Uterus (tissue), 3 donors: ENCODE measurements at regions not wholly inside any gene's neighbourhood (a gene's known extent, or its start where the extent isn't known, plus 50 kb on each side); places are given as distances from the start of the nearest gene placed in this dataset.

Experiments
- DNase-seq, 2 donors: peaks; one replicate each; pipeline ENCODE4 v3.0.0-alpha.2; 2019 to 2020
- H3K27ac ChIP-seq, 2 donors: fragments of 200-600 bp; sonication (generic); 1 replicate in 1 of 2; 2 replicates in 1 of 2; pipeline ENCODE4 v1.5.1; 2016 to 2018
- H3K27me3 ChIP-seq, 2 donors: fragments of 200-600 bp; sonication (generic); one replicate each; pipeline ENCODE4 v1.5.1; 2018 to 2019; ENCODE audit warnings: control low read depth in 1 of 2
- H3K36me3 ChIP-seq, 2 donors: fragments of 200-600 bp; sonication (generic); one replicate each; pipeline ENCODE4 v1.5.1; 2019; ENCODE audit warnings: control low read depth in 1 of 2
- H3K4me1 ChIP-seq, 2 donors: fragments of 200-600 bp; sonication (generic); one replicate each; pipeline ENCODE4 v1.5.1; 2018 to 2019; ENCODE audit warnings: control low read depth in 1 of 2
- H3K4me3 ChIP-seq, 2 donors: fragments of 200-600 bp; sonication (generic); 1 replicate in 1 of 2; 2 replicates in 1 of 2; pipeline ENCODE4 v1.5.1; 2018 to 2019; ENCODE audit warnings: mild to moderate bottlenecking in 1 of 2
- H3K9me3 ChIP-seq, 2 donors: fragments of 200-600 bp; sonication (generic); one replicate each; pipeline ENCODE4 v1.5.1; 2019; ENCODE audit warnings: control low read depth in 1 of 2
- CTCF ChIP-seq, 4 experiments: fragments of 200-600 bp in 2 of 4; fragments of 450-650 bp in 2 of 4; sonication (generic) in 2 of 4; IDR thresholded peaks; one replicate each; pipeline ENCODE4 v1.5.1; 2016 to 2019; ENCODE audit warnings: antibody characterized with exemption in 4 of 4, mild to moderate bottlenecking in 2 of 4, moderate library complexity in 1 of 4
- POLR2A ChIP-seq, 2 donors: fragments of 450-650 bp; IDR thresholded peaks; one replicate each; pipeline ENCODE4 v1.6.1; 2016; ENCODE audit warnings: antibody characterized with exemption in 2 of 2, mild to moderate bottlenecking in 1 of 2, moderate library complexity in 1 of 2
- intact Hi-C: fragments of 100-400 bp; cut with DNase I; formaldehyde crosslinking; loops from one replicate; pipeline ENCODE4 v1.15.1; 2023; ENCODE audit warnings: low total_unique reads
- donor health status: DM: yes; HTN: yes; CAD: no.

GRCh38 chr5:53277491-53277890 lies 167.9 kb upstream of the MOCS2 start:
- Histone ChIP-seq H3K36me3 (no peaks in the 10 kb centered on the region), H3K9me3 (no peaks in the 10 kb centered on the region), H3K27ac (no peak overlapping the region), H3K4me3 (no peak overlapping the region), H3K4me1 (no peaks in the 10 kb centered on the region), H3K27me3 (no peaks in the 10 kb centered on the region)
- TF ChIP-seq POLR2A (IDR thresholded peaks at IDR 0.05) (no peak), CTCF (IDR thresholded peaks at IDR 0.05) (no peak)
- intact Hi-C loops: no loop called here
- no peak for DNase-seq

GRCh38 chr5:53287573-53287972 lies 178.0 kb upstream of the MOCS2 start:
- no peak for DNase-seq
- H3K9me3 ChIP-seq: no peaks in the 10 kb centered on the region
- intact Hi-C loops: no loop called here
- no peaks in the 10 kb centered on the region for H3K36me3 ChIP-seq
- H3K4me1 ChIP-seq: no peaks in the 10 kb centered on the region
- no peak overlapping the region for H3K4me3 ChIP-seq
- TF ChIP-seq POLR2A (IDR thresholded peaks at IDR 0.05) (no peak), CTCF (IDR thresholded peaks at IDR 0.05) (no peak)
- H3K27me3 ChIP-seq: no peaks in the 10 kb centered on the region
- H3K27ac ChIP-seq: no peak overlapping the region

GRCh38 chr5:53288511-53288910 lies 179.0 kb upstream of the MOCS2 start:
- H3K9me3 ChIP-seq: no peaks in the 10 kb centered on the region
- no peak for DNase-seq
- intact Hi-C loops: no loop called here
- TF ChIP-seq POLR2A (IDR thresholded peaks at IDR 0.05) (no peak), CTCF (IDR thresholded peaks at IDR 0.05) (no peak)
- no peak overlapping the region for H3K4me3 ChIP-seq
- H3K27me3 ChIP-seq: no peaks in the 10 kb centered on the region
- no peaks in the 10 kb centered on the region for H3K4me1 ChIP-seq
- no peak overlapping the region for H3K27ac ChIP-seq
- H3K36me3 ChIP-seq: no peaks in the 10 kb centered on the region

- no peaks in the 10 kb centered on the region for H3K36me3 ChIP-seq
- intact Hi-C loops: no loop called here
- no peak overlapping the region for H3K4me3 ChIP-seq
- no peak for DNase-seq
- TF ChIP-seq POLR2A (IDR thresholded peaks at IDR 0.05) (no peak), CTCF (IDR thresholded peaks at IDR 0.05) (no peak)
- H3K27ac ChIP-seq: no peak overlapping the region
- no peaks in the 10 kb centered on the region for H3K9me3 ChIP-seq
- no peaks in the 10 kb centered on the region for H3K27me3 ChIP-seq
- H3K4me1 ChIP-seq: no peaks in the 10 kb centered on the region
Observed at GRCh38 chr5:53291047-53291446, 181.5 kb upstream of the MOCS2 start.

- TF ChIP-seq POLR2A (IDR thresholded peaks at IDR 0.05): no peak
- H3K27me3 ChIP-seq: no peaks in the 10 kb centered on the region
- H3K9me3 ChIP-seq: no peaks in the 10 kb centered on the region
- no peak for DNase-seq
- H3K4me1 ChIP-seq: no peaks in the 10 kb centered on the region
- no peak overlapping the region for H3K4me3 ChIP-seq
- H3K36me3 ChIP-seq: no peaks in the 10 kb centered on the region
- no peak overlapping the region for H3K27ac ChIP-seq
- intact Hi-C loops: no loop called here
Observed at GRCh38 chr5:53291528-53291927, 182.0 kb upstream of the MOCS2 start.

- Histone ChIP-seq H3K4me3 (no peak overlapping the region), H3K27me3 (no peaks in the 10 kb centered on the region), H3K36me3 (no peaks in the 10 kb centered on the region), H3K27ac (no peak overlapping the region), H3K9me3 (no peaks in the 10 kb centered on the region), H3K4me1 (no peaks in the 10 kb centered on the region)
- no peak for DNase-seq
- intact Hi-C loops: no loop called here
- TF ChIP-seq CTCF (IDR thresholded peaks at IDR 0.05): no peak
- no peak for TF ChIP-seq POLR2A (IDR thresholded peaks at IDR 0.05)
Observed at GRCh38 chr5:53298841-53299240, 181.6 kb upstream of the FST start.
